ENCODE measurements at regions not wholly inside any gene's neighbourhood (a gene's known extent, or its start where the extent isn't known, plus 50 kb on each side); places are given as distances from the start of the nearest gene placed in this dataset.

GRCh38 chr11:80779905-80780605 lies 1339.2 kb upstream of the TENM4 start:
- H4K20me1 ChIP-seq (replicated peaks; ENCODE audit: control insufficient read depth, extremely low read depth, insufficient read depth, low read length) = no peaks in the 10 kb centered on the region
- FAIRE-seq (no peak), DNase-seq (ENCODE audit: low read depth, low spot score) (no peak)
- H3K27ac ChIP-seq (ENCODE audit: insufficient read depth, low read depth, low read length) = no peak overlapping the region
- H3K9me1 ChIP-seq (replicated peaks; ENCODE audit: control insufficient read depth, extremely low read depth, insufficient read depth, low read length) = no peaks in the 10 kb centered on the region
- CTCF ChIA-PET = no interaction called here
- no TSS peak for BruUV-seq (replicated peaks)
- no peaks in the 10 kb centered on the region for H3K36me3 ChIP-seq (ENCODE audit: control insufficient read depth in 2 of 2, extremely low read depth in 1 of 2, insufficient read depth in 2 of 2, low read length in 2 of 2)
- intact Hi-C loops (cut with micrococcal nuclease) (no loop called here), dilution Hi-C loops (cut with MboI; ENCODE audit: extremely low pct_ligation_motif_present, low sequenced_read_pairs) (no loop called here)
- no peak overlapping the region for H2AFZ ChIP-seq (ENCODE audit: low read depth, low read length)
- H3K4me1 ChIP-seq (ENCODE audit: control insufficient read depth, extremely low read depth, insufficient read depth, low read length) = peaks cover 5% of the 10 kb centered on the region
- H3K4me2 ChIP-seq (ENCODE audit: insufficient read depth, low read length) = no peak overlapping the region
- H3K9me3 ChIP-seq (replicated peaks; ENCODE audit: control insufficient read depth, insufficient read depth, low read length) = no peaks in the 10 kb centered on the region
- TF ChIP-seq MAX (IDR thresholded peaks at IDR 0.05; ENCODE audit: insufficient read depth, insufficient read length) (no peak), EZH2 (IDR thresholded peaks at IDR 0.05; ENCODE audit: borderline replicate concordance, low read depth, low read length, severe bottlenecking) (no peak), JUN (IDR thresholded peaks at IDR 0.05; ENCODE audit: borderline replicate concordance, insufficient read depth, insufficient read length, low read depth) (no peak), FOS (IDR thresholded peaks at IDR 0.05; ENCODE audit: borderline replicate concordance, insufficient read depth, low read length) (no peak), POLR2AphosphoS5 (IDR thresholded peaks at IDR 0.05; ENCODE audit: insufficient read depth, low read depth, low read length) (no peak), MYC (IDR thresholded peaks at IDR 0.05; ENCODE audit: low read depth, low read length) (no peak), CTCF (IDR thresholded peaks at IDR 0.05; ENCODE audit: extremely low read depth in 1 of 2, insufficient read depth in 1 of 2, low read depth in 1 of 2, low read length in 2 of 2) (no peak), POLR2A (IDR thresholded peaks at IDR 0.05; ENCODE audit: low read depth, low read length) (no peak), GATA2 (IDR thresholded peaks at IDR 0.05; ENCODE audit: insufficient read depth, insufficient read length, low read depth, low read length) (no peak)
- H3K79me2 ChIP-seq (ENCODE audit: control insufficient read depth, insufficient read depth, low read length) = no peaks in the 10 kb centered on the region
- POLR2A ChIA-PET = no interaction called here
- H3K9ac ChIP-seq (replicated peaks; ENCODE audit: extremely low read depth, insufficient read depth, low read length) = no peak overlapping the region
- H3K27me3 ChIP-seq (ENCODE audit: control insufficient read depth in 2 of 2, insufficient read depth in 2 of 2, low read length in 2 of 2) = no peaks in the 10 kb centered on the region
- H3K4me3 ChIP-seq (replicated peaks in 1 of 3; ENCODE audit: insufficient read depth in 1 of 3, low read depth in 1 of 3, low read length in 3 of 3) = no peak overlapping the region
